ENCODE measurements at regions not wholly inside any gene's neighbourhood (a gene's known extent, or its start where the extent isn't known, plus 50 kb on each side); places are given as distances from the start of the nearest gene placed in this dataset.

DNA sequence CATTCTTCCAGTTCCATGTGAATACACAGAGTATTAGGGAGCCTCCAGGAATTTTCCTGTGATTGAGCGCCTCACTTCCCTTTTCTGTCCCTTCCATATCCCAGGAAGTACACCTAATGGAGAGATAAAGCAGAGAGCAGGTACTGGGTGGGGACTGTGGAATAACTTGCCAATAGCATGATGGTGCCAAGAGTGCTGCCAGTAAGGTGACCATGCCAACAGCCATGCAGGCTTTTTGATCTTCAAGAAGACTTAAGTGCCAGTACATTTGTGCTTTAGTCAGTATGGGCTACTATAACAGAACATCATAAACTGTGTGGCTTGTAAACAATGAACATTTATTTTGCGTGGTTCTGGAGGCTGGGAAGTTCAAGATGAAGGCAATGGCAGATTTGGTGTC, 160.2 kb upstream of the RIMS1 start:
- H3K36me3 ChIP-seq = no peaks in the 10 kb centered on the region
- H3K4me3 ChIP-seq (ENCODE audit: low read depth in 1 of 2, low read length in 1 of 2) = no peak overlapping the region
- H3K4me1 ChIP-seq (ENCODE audit: control insufficient read depth in 1 of 2, insufficient read depth in 1 of 2, low read depth in 1 of 2, low read length in 1 of 2) = no peaks in the 10 kb centered on the region
- TF ChIP-seq, protein P1, sequence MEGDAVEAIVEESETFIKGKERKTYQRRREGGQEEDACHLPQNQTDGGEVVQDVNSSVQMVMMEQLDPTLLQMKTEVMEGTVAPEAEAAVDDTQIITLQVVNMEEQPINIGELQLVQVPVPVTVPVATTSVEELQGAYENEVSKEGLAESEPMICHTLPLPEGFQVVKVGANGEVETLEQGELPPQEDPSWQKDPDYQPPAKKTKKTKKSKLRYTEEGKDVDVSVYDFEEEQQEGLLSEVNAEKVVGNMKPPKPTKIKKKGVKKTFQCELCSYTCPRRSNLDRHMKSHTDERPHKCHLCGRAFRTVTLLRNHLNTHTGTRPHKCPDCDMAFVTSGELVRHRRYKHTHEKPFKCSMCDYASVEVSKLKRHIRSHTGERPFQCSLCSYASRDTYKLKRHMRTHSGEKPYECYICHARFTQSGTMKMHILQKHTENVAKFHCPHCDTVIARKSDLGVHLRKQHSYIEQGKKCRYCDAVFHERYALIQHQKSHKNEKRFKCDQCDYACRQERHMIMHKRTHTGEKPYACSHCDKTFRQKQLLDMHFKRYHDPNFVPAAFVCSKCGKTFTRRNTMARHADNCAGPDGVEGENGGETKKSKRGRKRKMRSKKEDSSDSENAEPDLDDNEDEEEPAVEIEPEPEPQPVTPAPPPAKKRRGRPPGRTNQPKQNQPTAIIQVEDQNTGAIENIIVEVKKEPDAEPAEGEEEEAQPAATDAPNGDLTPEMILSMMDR (IDR thresholded peaks at IDR 0.05) = no peak
- no peaks in the 10 kb centered on the region for H3K27me3 ChIP-seq
- no peak overlapping the region for H3K27ac ChIP-seq
- H3K9me3 ChIP-seq = no peaks in the 10 kb centered on the region

DNA sequence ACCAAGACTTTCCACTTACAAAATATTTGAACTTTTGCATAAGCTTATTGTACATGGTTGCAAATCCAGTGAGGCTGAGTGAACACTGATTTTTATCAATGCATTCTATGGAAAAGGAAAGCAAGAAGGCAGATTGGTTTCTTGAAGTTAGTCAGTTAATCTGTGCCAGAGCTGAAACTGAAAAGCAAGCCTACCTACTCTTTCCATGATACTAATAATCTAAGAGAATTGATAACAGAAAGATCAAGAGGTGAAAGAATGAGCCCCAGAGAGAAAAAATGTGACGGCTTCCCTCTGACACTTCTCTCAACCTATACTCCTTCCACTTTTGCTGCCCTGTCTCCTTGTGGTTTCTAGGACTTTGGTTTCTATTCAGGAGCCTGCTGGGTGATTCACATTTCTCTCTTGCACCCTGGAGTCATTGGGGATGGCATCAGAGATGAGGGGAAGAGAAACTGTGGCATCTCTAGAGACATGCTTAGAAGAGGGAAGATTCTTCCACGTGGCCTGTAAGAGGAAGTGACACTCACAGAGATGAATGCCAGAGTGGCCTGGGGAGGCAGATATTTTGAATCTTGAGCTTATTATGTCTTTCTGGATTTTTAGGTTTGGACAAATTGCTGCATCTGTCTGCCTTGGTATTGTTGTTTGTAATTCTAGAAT, 158.6 kb upstream of the RIMS1 start:
- TF ChIP-seq, protein P1 (IDR thresholded peaks at IDR 0.05) = no peak

DNA sequence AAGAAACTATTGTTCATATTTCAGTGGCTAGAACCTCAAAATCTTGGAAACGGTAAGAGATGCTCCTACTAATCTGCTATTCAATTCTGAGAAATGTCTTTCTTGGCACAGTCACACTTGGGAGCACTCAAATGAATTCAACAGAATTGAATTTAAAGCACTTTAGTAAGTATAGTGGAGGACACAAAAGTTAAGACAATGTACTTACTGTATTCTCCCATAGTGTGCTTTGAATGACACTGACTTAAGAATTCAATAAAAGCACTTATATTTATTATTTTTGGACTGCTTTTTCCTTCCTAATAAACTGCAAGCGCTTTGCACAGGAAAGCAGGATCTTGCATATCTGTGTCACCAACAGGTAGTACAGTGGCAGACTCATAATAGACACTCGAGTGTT, 156.1 kb upstream of the RIMS1 start:
- no peaks in the 10 kb centered on the region for H3K9me3 ChIP-seq
- no peaks in the 10 kb centered on the region for H3K36me3 ChIP-seq
- no peak overlapping the region for H3K27ac ChIP-seq
- TF ChIP-seq, protein P1 (IDR thresholded peaks at IDR 0.05) = no peak
- no peaks in the 10 kb centered on the region for H3K4me1 ChIP-seq (ENCODE audit: control insufficient read depth in 1 of 2, insufficient read depth in 1 of 2, low read depth in 1 of 2, low read length in 1 of 2)
- no peaks in the 10 kb centered on the region for H3K27me3 ChIP-seq
- H3K4me3 ChIP-seq (ENCODE audit: low read depth in 1 of 2, low read length in 1 of 2) = no peak overlapping the region

More for the DNA sequence above, 158.6 kb upstream of the RIMS1 start:
- no peak overlapping the region for H3K27ac ChIP-seq
- H3K9me3 ChIP-seq = no peaks in the 10 kb centered on the region
- no peaks in the 10 kb centered on the region for H3K4me1 ChIP-seq (ENCODE audit: control insufficient read depth in 1 of 2, insufficient read depth in 1 of 2, low read depth in 1 of 2, low read length in 1 of 2)
- H3K27me3 ChIP-seq = no peaks in the 10 kb centered on the region
- no peaks in the 10 kb centered on the region for H3K36me3 ChIP-seq
- no peak overlapping the region for H3K4me3 ChIP-seq (ENCODE audit: low read depth in 1 of 2, low read length in 1 of 2)

DNA sequence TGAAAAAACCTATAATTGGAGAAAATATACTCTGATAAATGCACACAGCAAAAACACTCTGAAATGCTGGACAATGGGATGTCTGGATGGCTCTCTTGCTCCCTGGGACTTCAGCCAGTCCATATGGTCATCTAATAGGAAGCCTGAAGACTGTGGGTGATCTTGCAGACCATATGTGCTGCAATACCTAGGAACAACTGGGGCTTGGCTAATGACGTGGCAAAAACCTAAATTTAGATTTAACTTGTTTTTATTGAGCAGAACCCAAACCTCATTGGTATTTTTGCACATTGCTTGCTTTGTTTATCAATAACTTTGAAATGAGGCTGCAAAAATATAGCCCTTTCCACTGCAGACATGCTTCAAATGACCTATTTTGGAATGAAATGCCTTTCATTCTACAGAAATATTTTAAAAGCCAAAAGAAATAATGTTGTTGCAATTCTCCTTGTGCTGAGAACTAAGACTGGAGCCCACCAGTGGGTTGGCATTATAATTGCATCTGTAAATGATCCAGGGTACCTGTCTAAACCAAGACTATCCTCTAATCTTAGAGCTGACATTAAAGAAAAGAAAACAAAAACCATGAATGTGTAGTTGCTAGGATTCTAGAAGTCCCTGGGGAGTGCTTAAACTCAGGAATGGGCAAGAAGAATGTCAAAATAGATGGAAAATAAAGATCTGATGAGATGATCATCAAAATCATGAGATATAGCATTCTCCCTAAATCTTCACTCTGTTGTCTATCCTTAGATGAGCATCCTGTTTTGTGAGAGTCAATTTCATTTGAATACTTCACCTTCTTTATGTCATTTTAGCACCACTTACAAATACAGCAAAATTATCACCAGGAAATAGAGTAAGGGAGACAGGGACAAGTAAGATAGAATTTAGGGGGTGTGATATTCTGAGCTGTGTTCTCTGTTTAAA, 152.1 kb upstream of the RIMS1 start:
- Histone ChIP-seq H3K4me1 (ENCODE audit: control insufficient read depth in 1 of 2, insufficient read depth in 1 of 2, low read depth in 1 of 2, low read length in 1 of 2) (no peaks in the 10 kb centered on the region), H3K27ac (no peak overlapping the region), H3K27me3 (no peaks in the 10 kb centered on the region), H3K4me3 (ENCODE audit: low read depth in 1 of 2, low read length in 1 of 2) (no peak overlapping the region), H3K9me3 (no peaks in the 10 kb centered on the region), H3K36me3 (no peaks in the 10 kb centered on the region)
- TF ChIP-seq, protein P1 (IDR thresholded peaks at IDR 0.05) = no peak

DNA sequence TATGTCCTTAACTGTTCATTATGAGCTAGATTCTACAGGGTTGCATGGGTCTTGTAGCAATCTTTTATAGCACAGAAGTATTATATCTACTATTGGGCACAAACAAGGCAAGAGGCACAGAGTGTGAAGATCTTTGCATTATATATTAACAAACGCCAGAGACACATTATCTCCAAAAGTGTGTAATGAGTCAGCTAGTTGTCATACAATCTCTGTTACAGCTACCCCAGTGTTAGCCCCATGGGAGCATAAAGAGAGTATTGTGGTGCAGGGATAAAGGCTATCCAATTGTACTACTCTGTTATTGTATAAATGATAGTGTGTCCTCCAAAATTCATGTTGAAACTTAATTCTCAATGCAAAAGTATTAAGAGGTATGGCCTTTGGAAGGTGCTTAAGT, 148.4 kb upstream of the RIMS1 start:
- Histone ChIP-seq H3K9me3 (no peaks in the 10 kb centered on the region), H3K27ac (no peak overlapping the region), H3K27me3 (no peaks in the 10 kb centered on the region), H3K4me1 (ENCODE audit: control insufficient read depth in 1 of 2, insufficient read depth in 1 of 2, low read depth in 1 of 2, low read length in 1 of 2) (no peaks in the 10 kb centered on the region), H3K36me3 (no peaks in the 10 kb centered on the region), H3K4me3 (ENCODE audit: low read depth in 1 of 2, low read length in 1 of 2) (no peak overlapping the region)
- TF ChIP-seq, protein P1 (IDR thresholded peaks at IDR 0.05) = no peak
